Kidney (tissue), 13 donors: ENCODE measurements at regions not wholly inside any gene's neighbourhood (a gene's known extent, or its start where the extent isn't known, plus 50 kb on each side); places are given as distances from the start of the nearest gene placed in this dataset.
A peak's percentile ranks its signal among the peaks of the same experiment; 100 is the strongest.
"Not testable (repeated sequence)": the region's sequence is repeated elsewhere in the genome, so short reads cannot be mapped to it uniquely, and the experiment has no call there.

ENCODE experiments used
- DNase-seq, 5 donors: peaks; one replicate each; pipeline ENCODE4 v3.0.0-alpha.2; 2013 to 2020
- FAIRE-seq: peaks from 2 replicates; lab custom pipeline; 2012; peaks lifted over from hg19 to GRCh38; lab: Jason Lieb, UNC
- H3K27ac ChIP-seq, 2 donors: one replicate each; pipeline ENCODE4 v1.7.0; 2013; ENCODE audit warnings: low read depth in 2 of 2, low read length in 2 of 2, inconsistent platforms in 1 of 2
- H3K27me3 ChIP-seq: one replicate; pipeline ENCODE4 v1.7.1; 2013; ENCODE audit warnings: low read length, inconsistent platforms; ENCODE audit not compliant: control insufficient read depth, insufficient read depth
- H3K36me3 ChIP-seq, 3 donors: one replicate each; pipeline versions ENCODE4 v1.7.0 to v1.7.1; 2013; ENCODE audit warnings: low read length in 3 of 3, control low read depth in 1 of 3, inconsistent platforms in 1 of 3; ENCODE audit not compliant: insufficient read depth in 3 of 3, control insufficient read depth in 2 of 3
- H3K4me1 ChIP-seq, 3 donors: one replicate each; pipeline versions ENCODE4 v1.7.0 to v1.7.1; 2013; ENCODE audit warnings: low read length in 3 of 3, inconsistent platforms in 1 of 3, low read depth in 1 of 3; ENCODE audit not compliant: control insufficient read depth in 2 of 3, insufficient read depth in 2 of 3
- H3K4me3 ChIP-seq, 3 donors: one replicate each; pipeline versions ENCODE4 v1.7.0 to v1.8.1; 2013; ENCODE audit warnings: low read length in 3 of 3, control low read depth in 1 of 3, inconsistent platforms in 1 of 3
- H3K9ac ChIP-seq, 3 donors: one replicate each; pipeline versions ENCODE4 v1.7.0 to v1.7.1; 2013; ENCODE audit warnings: low read length in 3 of 3, control low read depth in 1 of 3, inconsistent platforms in 1 of 3
- H3K9me3 ChIP-seq, 3 donors: one replicate each; pipeline versions ENCODE4 v1.7.0 to v1.7.1; 2013; ENCODE audit warnings: low read length in 3 of 3, control low read depth in 1 of 3, inconsistent platforms in 1 of 3; ENCODE audit not compliant: control insufficient read depth in 2 of 3, insufficient read depth in 1 of 3
- intact Hi-C: fragments of 100-400 bp; cut with DNase I; formaldehyde crosslinking; loops from one replicate; pipeline ENCODE4 v1.11.1; 2022
- TF ChIP-seq, protein P1 (sequence below): IDR thresholded peaks from 3 replicates; pipeline ENCODE4 v1.5.1; 2012; ENCODE audit warnings: mild to moderate bottlenecking, moderate library complexity, borderline replicate concordance; ENCODE audit not compliant: insufficient read depth; ENCODE audit errors: extremely low read depth
- donor health status: control.
- donor health status: control.
- donor health status: control.
- donor health status: control.
- donor health status: control.
- donor health status: DM: yes; HTN: yes; CAD: no.
- donor health status: Normal renal cell carcinoma (clear cell type).

DNA sequence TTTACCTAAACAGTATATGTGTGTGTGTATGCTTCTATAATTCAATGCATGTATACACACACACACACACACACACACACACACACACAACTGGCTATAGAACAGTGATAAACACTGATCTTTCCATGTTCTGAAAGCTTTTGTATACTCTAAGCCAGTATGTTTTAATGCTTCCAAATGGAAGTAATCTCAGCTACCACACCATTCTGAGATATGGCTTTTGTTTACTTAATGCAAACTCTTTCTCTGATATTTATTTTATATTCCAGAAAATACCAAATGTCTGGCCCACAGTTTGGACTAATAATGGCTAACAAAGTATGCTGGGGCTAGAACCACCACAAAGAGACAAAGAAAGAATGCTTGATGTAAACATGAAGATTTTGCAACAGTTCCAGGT is 199.4 kb upstream of the ARHGEF26 start:
- intact Hi-C loops = no loop called here
- Histone ChIP-seq H3K9me3 (no peaks in the 10 kb centered on the region), H3K4me1 (no peaks in the 10 kb centered on the region), H3K27me3 (no peaks in the 10 kb centered on the region), H3K27ac (no peak overlapping the region), H3K4me3 (no peak overlapping the region), H3K9ac (no peak overlapping the region), H3K36me3 (no peaks in the 10 kb centered on the region)
- TF ChIP-seq, protein P1, sequence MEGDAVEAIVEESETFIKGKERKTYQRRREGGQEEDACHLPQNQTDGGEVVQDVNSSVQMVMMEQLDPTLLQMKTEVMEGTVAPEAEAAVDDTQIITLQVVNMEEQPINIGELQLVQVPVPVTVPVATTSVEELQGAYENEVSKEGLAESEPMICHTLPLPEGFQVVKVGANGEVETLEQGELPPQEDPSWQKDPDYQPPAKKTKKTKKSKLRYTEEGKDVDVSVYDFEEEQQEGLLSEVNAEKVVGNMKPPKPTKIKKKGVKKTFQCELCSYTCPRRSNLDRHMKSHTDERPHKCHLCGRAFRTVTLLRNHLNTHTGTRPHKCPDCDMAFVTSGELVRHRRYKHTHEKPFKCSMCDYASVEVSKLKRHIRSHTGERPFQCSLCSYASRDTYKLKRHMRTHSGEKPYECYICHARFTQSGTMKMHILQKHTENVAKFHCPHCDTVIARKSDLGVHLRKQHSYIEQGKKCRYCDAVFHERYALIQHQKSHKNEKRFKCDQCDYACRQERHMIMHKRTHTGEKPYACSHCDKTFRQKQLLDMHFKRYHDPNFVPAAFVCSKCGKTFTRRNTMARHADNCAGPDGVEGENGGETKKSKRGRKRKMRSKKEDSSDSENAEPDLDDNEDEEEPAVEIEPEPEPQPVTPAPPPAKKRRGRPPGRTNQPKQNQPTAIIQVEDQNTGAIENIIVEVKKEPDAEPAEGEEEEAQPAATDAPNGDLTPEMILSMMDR = no peak
- no peak for FAIRE-seq
- no peak for DNase-seq

GRCh38 chr3:153925841-153926514 is 195.2 kb upstream of the ARHGEF26 start:
- Histone ChIP-seq H3K4me3 (no peak overlapping the region), H3K9ac (no peak overlapping the region), H3K27me3 (no peaks in the 10 kb centered on the region), H3K9me3 (no peaks in the 10 kb centered on the region), H3K27ac (no peak overlapping the region), H3K4me1 (no peaks in the 10 kb centered on the region), H3K36me3 (no peaks in the 10 kb centered on the region)
- no peak for FAIRE-seq
- TF ChIP-seq, protein P1 = no peak
- intact Hi-C loops = no loop called here
- DNase-seq = no peak

- DNase-seq (peak in 2 of 5 donors; percentile 25 to 40), FAIRE-seq (no peak)
- intact Hi-C loops = no loop called here
- H3K9me3 ChIP-seq = no peaks in the 10 kb centered on the region
- H3K36me3 ChIP-seq = no peaks in the 10 kb centered on the region
- no peak overlapping the region for H3K9ac ChIP-seq
- no peak overlapping the region for H3K27ac ChIP-seq
- TF ChIP-seq, protein P1 = peak; percentile 9
- H3K4me1 ChIP-seq = no peaks in the 10 kb centered on the region
- no peaks in the 10 kb centered on the region for H3K27me3 ChIP-seq
- no peak overlapping the region for H3K4me3 ChIP-seq
Observed at GRCh38 chr3:153927107-153927506, 194.1 kb upstream of the ARHGEF26 start.

GRCh38 chr3:153928851-153929250 is 192.3 kb upstream of the ARHGEF26 start:
- DNase-seq (no peak), FAIRE-seq (no peak)
- Histone ChIP-seq H3K36me3 (no peaks in the 10 kb centered on the region), H3K9me3 (no peaks in the 10 kb centered on the region), H3K4me3 (no peak overlapping the region), H3K9ac (no peak overlapping the region), H3K4me1 (no peaks in the 10 kb centered on the region), H3K27ac (no peak overlapping the region), H3K27me3 (no peaks in the 10 kb centered on the region)
- intact Hi-C loops = no loop called here
- TF ChIP-seq, protein P1 = no peak

DNA sequence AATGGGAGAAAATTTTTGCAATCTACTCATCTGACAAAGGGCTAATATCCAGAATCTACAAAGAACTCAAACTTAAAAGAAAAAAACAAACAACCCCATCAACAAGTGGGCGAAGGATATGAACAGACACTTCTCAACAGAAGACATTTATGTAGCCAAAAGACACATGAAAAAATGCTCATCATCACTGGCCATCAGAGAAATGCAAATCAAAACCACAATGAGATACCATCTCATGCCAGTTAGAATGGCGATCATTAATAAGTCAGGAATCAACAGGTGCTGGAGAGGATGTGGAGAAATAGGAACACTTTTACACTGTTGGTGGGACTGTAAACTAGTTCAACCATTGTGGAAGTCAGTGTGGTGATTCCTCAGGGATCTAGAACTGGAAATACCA is 187.7 kb upstream of the ARHGEF26 start:
- not testable (repeated sequence) for FAIRE-seq

More for the DNA sequence above, 187.7 kb upstream of the ARHGEF26 start:
- H3K27ac ChIP-seq, H3K9ac ChIP-seq, H3K27me3 ChIP-seq, H3K4me3 ChIP-seq, intact Hi-C loops, H3K9me3 ChIP-seq, H3K36me3 ChIP-seq, DNase-seq, H3K4me1 ChIP-seq: not testable (repeated sequence)
